ENCODE measurements at regions not wholly inside any gene's neighbourhood (a gene's known extent, or its start where the extent isn't known, plus 50 kb on each side); places are given as distances from the start of the nearest gene placed in this dataset.

DNA sequence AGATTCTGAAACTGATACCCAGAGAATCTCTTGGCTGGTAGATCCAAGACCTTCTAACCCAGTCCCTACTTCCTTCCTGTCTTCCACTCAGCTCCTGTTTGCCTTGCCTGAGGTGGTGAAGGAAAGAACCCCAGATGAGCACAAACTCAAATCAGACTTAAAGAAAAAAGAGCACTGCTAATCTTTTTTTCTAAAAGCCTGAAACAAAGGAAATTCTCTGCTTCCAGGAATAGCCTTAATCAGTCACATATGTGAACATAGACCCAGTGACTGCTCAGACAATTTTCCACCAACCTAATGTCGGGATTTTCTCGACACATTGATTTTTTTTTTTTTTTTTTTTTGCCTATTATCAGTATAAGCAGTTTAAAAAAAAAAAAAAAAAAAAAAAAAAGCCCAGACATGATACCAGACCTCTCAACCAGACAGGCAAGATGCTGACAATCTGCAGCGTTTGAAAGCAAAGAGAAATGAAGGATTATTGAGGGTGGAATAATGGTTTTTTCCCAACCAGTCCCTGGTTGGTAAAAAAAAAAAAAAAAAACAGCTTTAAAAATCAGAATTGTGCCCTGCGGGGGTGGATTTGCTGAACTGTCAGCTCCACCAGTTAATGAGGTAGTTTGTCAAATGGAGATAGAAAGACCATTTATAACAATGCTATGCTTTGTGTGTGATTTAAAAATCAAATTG lies 256.8 kb upstream of the RARB start:
- no peak overlapping the region for H3K4me3 ChIP-seq (ENCODE audit: low read depth, low read length)
- DNase-seq (ENCODE audit: low read depth) = no peak
- TF ChIP-seq, protein P1, sequence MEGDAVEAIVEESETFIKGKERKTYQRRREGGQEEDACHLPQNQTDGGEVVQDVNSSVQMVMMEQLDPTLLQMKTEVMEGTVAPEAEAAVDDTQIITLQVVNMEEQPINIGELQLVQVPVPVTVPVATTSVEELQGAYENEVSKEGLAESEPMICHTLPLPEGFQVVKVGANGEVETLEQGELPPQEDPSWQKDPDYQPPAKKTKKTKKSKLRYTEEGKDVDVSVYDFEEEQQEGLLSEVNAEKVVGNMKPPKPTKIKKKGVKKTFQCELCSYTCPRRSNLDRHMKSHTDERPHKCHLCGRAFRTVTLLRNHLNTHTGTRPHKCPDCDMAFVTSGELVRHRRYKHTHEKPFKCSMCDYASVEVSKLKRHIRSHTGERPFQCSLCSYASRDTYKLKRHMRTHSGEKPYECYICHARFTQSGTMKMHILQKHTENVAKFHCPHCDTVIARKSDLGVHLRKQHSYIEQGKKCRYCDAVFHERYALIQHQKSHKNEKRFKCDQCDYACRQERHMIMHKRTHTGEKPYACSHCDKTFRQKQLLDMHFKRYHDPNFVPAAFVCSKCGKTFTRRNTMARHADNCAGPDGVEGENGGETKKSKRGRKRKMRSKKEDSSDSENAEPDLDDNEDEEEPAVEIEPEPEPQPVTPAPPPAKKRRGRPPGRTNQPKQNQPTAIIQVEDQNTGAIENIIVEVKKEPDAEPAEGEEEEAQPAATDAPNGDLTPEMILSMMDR (conservative IDR thresholded peaks at IDR 0.05; ENCODE audit: low read depth, low read length) = no peak

DNA sequence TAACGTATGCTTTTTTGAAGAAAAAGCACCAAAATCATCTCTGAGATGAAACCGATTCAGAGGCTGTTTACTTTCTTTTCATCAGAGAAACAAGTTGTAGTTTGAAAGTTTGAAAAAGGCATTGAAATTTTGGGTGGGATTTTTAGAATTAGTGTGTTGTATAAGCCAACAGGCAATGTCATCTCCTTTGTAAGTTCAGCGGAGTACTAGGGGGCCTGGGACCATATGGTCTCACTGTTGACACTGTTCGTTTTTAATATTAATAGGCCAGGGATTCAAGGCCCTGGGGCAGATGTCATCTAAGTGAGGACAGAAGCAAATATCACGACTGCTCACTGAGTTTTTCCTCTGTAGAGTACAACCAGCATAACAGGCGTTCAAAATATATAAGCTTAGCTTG lies 256.2 kb upstream of the RARB start:
- TF ChIP-seq, protein P1 (conservative IDR thresholded peaks at IDR 0.05; ENCODE audit: low read depth, low read length) = no peak
- H3K4me3 ChIP-seq (ENCODE audit: low read depth, low read length) = no peak overlapping the region
- no peak for DNase-seq (ENCODE audit: low read depth)

DNA sequence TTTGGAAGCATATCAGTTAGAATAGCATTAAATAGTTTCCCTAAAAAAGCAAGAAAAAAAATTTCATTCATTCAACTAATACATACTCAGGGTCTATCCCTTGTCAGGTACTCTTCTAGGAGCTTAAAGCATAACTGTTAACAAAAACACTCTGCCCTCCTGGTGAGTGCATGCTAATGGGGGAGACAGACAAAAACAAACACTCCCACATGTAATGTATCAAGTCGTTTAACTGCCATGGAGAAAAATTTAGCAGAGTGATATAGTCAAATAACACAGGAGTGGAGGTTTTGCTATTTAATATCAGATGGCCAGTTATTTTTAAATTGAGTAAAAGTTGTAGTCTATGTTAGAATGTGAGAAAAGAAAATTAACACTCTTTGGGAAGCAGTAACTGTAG lies 254.5 kb upstream of the RARB start:
- DNase-seq (ENCODE audit: low read depth) = no peak
- TF ChIP-seq, protein P1 (conservative IDR thresholded peaks at IDR 0.05; ENCODE audit: low read depth, low read length) = no peak
- H3K4me3 ChIP-seq (ENCODE audit: low read depth, low read length) = no peak overlapping the region

DNA sequence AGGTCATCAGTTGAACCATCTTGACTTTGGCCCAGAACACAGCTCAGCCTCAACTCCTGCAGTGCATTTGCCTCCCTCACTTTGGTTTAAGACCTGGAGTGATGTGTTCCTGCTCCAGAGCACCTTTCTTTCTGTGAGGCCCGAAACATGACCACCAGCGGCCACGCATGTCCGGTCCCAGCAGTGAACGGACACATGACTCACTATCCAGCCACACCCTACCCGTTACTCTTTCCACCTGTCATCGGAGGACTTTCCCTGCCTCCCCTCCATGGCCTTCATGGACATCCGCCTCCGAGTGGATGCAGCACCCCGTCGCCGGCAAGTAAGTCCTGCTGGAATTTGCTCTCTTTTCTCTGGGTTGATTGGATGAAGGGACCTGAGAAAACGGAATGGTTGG lies 253.8 kb upstream of the RARB start:
- no peak overlapping the region for H3K4me3 ChIP-seq (ENCODE audit: low read depth, low read length)
- DNase-seq (ENCODE audit: low read depth) = no peak
- TF ChIP-seq, protein P1 (conservative IDR thresholded peaks at IDR 0.05; ENCODE audit: low read depth, low read length) = no peak

DNA sequence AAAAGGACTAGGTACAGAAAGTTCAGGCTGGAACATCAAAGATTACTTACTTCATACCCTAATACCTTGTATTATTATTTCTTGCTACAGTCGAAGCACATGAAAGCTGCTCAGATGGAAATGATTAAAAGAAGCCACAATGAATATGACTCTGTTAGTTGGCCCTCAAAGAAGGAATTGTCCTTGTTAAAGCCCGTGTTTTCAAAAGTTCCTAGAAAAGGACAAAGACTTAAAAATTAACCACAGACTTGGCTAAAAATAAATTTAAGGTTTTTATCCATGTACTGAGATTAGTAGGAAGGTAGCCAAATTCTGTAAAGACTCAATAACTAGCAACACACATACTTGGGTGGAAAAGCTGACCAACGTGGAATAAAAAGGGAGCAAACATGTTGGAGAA lies 251.0 kb upstream of the RARB start:
- no peak overlapping the region for H3K4me3 ChIP-seq (ENCODE audit: low read depth, low read length)
- TF ChIP-seq, protein P1 (conservative IDR thresholded peaks at IDR 0.05; ENCODE audit: low read depth, low read length) = no peak
- no peak for DNase-seq (ENCODE audit: low read depth)

DNA sequence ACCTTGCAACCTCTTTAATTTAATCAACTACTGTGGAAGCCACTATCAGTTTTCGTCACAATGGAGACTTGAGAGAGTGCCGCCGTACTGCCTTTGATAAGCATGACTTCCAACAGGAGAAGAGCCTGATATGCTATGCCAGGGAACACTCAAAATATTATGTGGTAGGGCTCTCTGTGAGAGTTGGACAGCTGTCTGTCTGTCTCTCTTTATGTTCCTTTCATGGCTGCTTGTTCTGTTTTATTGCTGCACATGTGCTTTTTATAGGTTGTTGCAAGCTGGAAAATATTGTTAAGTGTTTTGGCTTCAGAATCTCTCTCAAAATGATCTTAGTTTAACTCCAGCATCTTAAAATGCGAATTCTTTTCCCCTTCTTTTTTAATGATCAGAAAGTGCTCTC lies 249.4 kb upstream of the RARB start:
- TF ChIP-seq, protein P1 (conservative IDR thresholded peaks at IDR 0.05; ENCODE audit: low read depth, low read length) = no peak
- no peak for DNase-seq (ENCODE audit: low read depth)
- no peak overlapping the region for H3K4me3 ChIP-seq (ENCODE audit: low read depth, low read length)

DNA sequence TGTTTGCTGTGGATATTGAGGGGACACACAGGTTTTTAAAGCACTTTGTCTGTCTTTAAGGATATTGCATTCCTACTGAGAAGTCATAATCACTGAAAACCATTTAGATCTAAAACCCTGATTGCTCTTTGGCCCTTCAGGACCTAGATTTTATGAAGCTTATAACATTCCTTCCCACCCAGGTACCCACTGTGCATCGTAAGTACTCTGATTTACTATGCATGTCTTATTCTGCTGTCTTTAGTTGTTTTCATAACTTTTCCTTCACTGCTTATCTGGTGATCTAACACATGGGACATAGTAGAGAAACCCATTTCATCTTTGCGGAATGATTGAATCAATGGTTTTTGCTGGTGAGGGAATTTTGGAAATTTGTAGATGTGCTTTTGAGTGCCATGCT lies 247.0 kb upstream of the RARB start:
- TF ChIP-seq, protein P1 (conservative IDR thresholded peaks at IDR 0.05; ENCODE audit: low read depth, low read length) = no peak
- no peak overlapping the region for H3K4me3 ChIP-seq (ENCODE audit: low read depth, low read length)
- no peak for DNase-seq (ENCODE audit: low read depth)

Data from epithelial cell of proximal tubule (primary cell).